SK-N-SH (cell line): ENCODE measurements at regions not wholly inside any gene's neighbourhood (a gene's known extent, or its start where the extent isn't known, plus 50 kb on each side); places are given as distances from the start of the nearest gene placed in this dataset.

ENCODE experiments used
- CTCF ChIA-PET: fragments of 300-600, 350-600 bp; formaldehyde crosslinking; extraction: SDS; loops from one replicate; lab custom pipeline; 2021; lab: Yijun Ruan, JAX
- POLR2A ChIA-PET: fragments of 350-600 bp; sonication (Branson Sonifier 250); formaldehyde crosslinking; extraction: SDS; loops from one replicate; lab custom pipeline; 2020; ENCODE audit warnings: antibody characterized with exemption, inconsistent platforms; lab: Yijun Ruan, JAX
- DNase-seq: peaks from one replicate; pipeline ENCODE4 v3.0.0; 2012
- H2AFZ ChIP-seq: fragments of 200-600 bp; sonication (generic); 2 replicates; pipeline ENCODE4 v1.8.1; 2016; ENCODE audit warnings: antibody characterized with exemption, mild to moderate bottlenecking, low read depth
- H3F3A ChIP-seq: fragments of 200-600 bp; sonication (generic); replicated peaks from 2 replicates; pipeline ENCODE3; 2016; ENCODE audit warnings: antibody characterized with exemption, mild to moderate bottlenecking; ENCODE audit not compliant: insufficient read depth
- H3K27ac ChIP-seq, 2 experiments: fragments of 200-500 bp in 1 of 2; fragments of 200-600 bp in 1 of 2; sonication (Bioruptor generic) in 1 of 2; sonication (generic), shearing (Covaris generic) in 1 of 2; 2 replicates each; pipeline versions ENCODE4 v1.5.1 to v1.6.1; 2014 to 2016; ENCODE audit warnings: low read depth in 2 of 2, inconsistent platforms in 1 of 2, low read length in 1 of 2, mild to moderate bottlenecking in 1 of 2, mixed read lengths in 1 of 2
- H3K27me3 ChIP-seq: fragments of 200-600 bp; sonication (generic), shearing (Covaris generic); 2 replicates; pipeline ENCODE4 v1.6.1; 2016; ENCODE audit warnings: mixed run types; ENCODE audit not compliant: insufficient read depth
- H3K36me3 ChIP-seq, 2 experiments: fragments of 200-500 bp in 1 of 2; fragments of 200-600 bp in 1 of 2; sonication (Bioruptor generic) in 1 of 2; sonication (generic) in 1 of 2; replicated peaks in 1 of 2; 2 replicates each; pipeline versions ENCODE3 to v1.5.1; 2014 to 2016; ENCODE audit warnings: low read length in 1 of 2, mild to moderate bottlenecking in 1 of 2; ENCODE audit not compliant: insufficient read depth in 2 of 2, control insufficient read depth in 1 of 2
- H3K4me1 ChIP-seq, 2 experiments: fragments of 200-500 bp in 1 of 2; fragments of 200-600 bp in 1 of 2; sonication (Bioruptor generic) in 1 of 2; sonication (generic), shearing (Covaris generic) in 1 of 2; 2 replicates each; pipeline versions ENCODE4 v1.5.1 to v1.6.1; 2014 to 2016; ENCODE audit warnings: low read depth in 1 of 2, low read length in 1 of 2, mixed run types in 1 of 2; ENCODE audit not compliant: insufficient read depth in 2 of 2, control insufficient read depth in 1 of 2
- H3K4me2 ChIP-seq: fragments of 200-600 bp; sonication (generic), shearing (Covaris generic); 2 replicates; pipeline ENCODE4 v1.6.1; 2017; ENCODE audit warnings: mixed run types
- H3K4me3 ChIP-seq, 2 experiments: fragments of 200-500 bp in 1 of 2; fragments of 200-600 bp in 1 of 2; sonication (Bioruptor generic) in 1 of 2; sonication (generic), shearing (Covaris generic) in 1 of 2; 2 replicates each; pipeline versions ENCODE4 v1.5.1 to v1.8.1; 2014 to 2016; ENCODE audit warnings: low read depth in 2 of 2, inconsistent platforms in 1 of 2, low read length in 1 of 2, mild to moderate bottlenecking in 1 of 2, mixed read lengths in 1 of 2, moderate library complexity in 1 of 2
- H3K79me2 ChIP-seq: fragments of 200-600 bp; sonication (generic); 2 replicates; pipeline ENCODE4 v1.8.1; 2017; ENCODE audit warnings: mild to moderate bottlenecking; ENCODE audit not compliant: insufficient read depth
- H3K9ac ChIP-seq: fragments of 200-600 bp; sonication (generic); 2 replicates; pipeline ENCODE4 v1.6.1; 2017; ENCODE audit warnings: mixed run types
- H3K9me2 ChIP-seq: fragments of 200-600 bp; sonication (generic); 2 replicates; pipeline ENCODE4 v1.6.1; 2017; ENCODE audit warnings: mixed run types
- H3K9me3 ChIP-seq: fragments of 200-600 bp; sonication (generic); 2 replicates; pipeline ENCODE4 v1.6.1; 2017; ENCODE audit warnings: mixed run types, mild to moderate bottlenecking, moderate library complexity
- H4K20me1 ChIP-seq: fragments of 200-600 bp; sonication (generic); 2 replicates; pipeline ENCODE4 v1.6.1; 2017; ENCODE audit warnings: mild to moderate bottlenecking, mixed run types; ENCODE audit not compliant: insufficient read depth
- CHD2 ChIP-seq: fragments of 150-350 bp; IDR thresholded peaks from 2 replicates; pipeline ENCODE4 v1.6.1; 2018; ENCODE audit warnings: low read length; ENCODE audit not compliant: partially characterized antibody
- CTCF ChIP-seq: fragments of 200-600 bp; sonication (generic); IDR thresholded peaks from 2 replicates; pipeline ENCODE4 v1.6.1; 2017; ENCODE audit warnings: antibody characterized with exemption, mild to moderate bottlenecking, moderate library complexity
- EZH2phosphoT487 ChIP-seq: fragments of 200-600 bp; sonication (generic); IDR thresholded peaks from 2 replicates; pipeline ENCODE4 v1.6.1; 2017; ENCODE audit warnings: low read depth, mixed run types, mild to moderate bottlenecking, antibody characterized with exemption, moderate library complexity, borderline replicate concordance
- FOSL2 ChIP-seq: IDR thresholded peaks from 2 replicates; pipeline ENCODE4 v1.4.0; 2012; ENCODE audit warnings: low read depth, mild to moderate bottlenecking, moderate library complexity, borderline replicate concordance
- FOXM1 ChIP-seq: IDR thresholded peaks from 2 replicates; pipeline ENCODE4 v1.4.0; 2012; ENCODE audit warnings: low read depth, mild to moderate bottlenecking
- GABPA ChIP-seq: IDR thresholded peaks from 2 replicates; pipeline ENCODE4 v1.4.0; 2012; ENCODE audit warnings: low read depth, mild to moderate bottlenecking
- GATA2 ChIP-seq: sonication (generic); formaldehyde crosslinking; IDR thresholded peaks from 2 replicates; pipeline ENCODE4 v1.5.0; 2020; ENCODE audit warnings: mild to moderate bottlenecking, missing genetic modification reagents
- MAX ChIP-seq: IDR thresholded peaks from 2 replicates; pipeline ENCODE4 v1.4.0; 2012; ENCODE audit warnings: low read depth
- MXI1 ChIP-seq: IDR thresholded peaks from 2 replicates; pipeline ENCODE4 v1.6.1; 2012; ENCODE audit warnings: mild to moderate bottlenecking, low read depth, low read length, improper control_type of control experiment
- NRF1 ChIP-seq: IDR thresholded peaks from 2 replicates; pipeline ENCODE4 v1.6.1; 2012; ENCODE audit warnings: low read depth, mild to moderate bottlenecking, low read length
- POLR2AphosphoS5 ChIP-seq: IDR thresholded peaks from 2 replicates; pipeline ENCODE4 v1.6.1; 2012; ENCODE audit warnings: low read depth, low read length
- RAD21 ChIP-seq: IDR thresholded peaks from 2 replicates; pipeline ENCODE4 v1.6.1; 2012; ENCODE audit warnings: mild to moderate bottlenecking, low read length
- RCOR1 ChIP-seq: fragments of 150-350 bp; IDR thresholded peaks from 2 replicates; pipeline ENCODE4 v1.6.1; 2017; ENCODE audit warnings: antibody characterized with exemption, low read length
- TAF1 ChIP-seq: IDR thresholded peaks from 2 replicates; pipeline ENCODE4 v1.6.1; 2012; ENCODE audit warnings: low read depth, mild to moderate bottlenecking, low read length, moderate library complexity, borderline replicate concordance
- YY1 ChIP-seq: IDR thresholded peaks from 2 replicates; pipeline ENCODE4 v1.4.0; 2012; ENCODE audit warnings: low read depth, mild to moderate bottlenecking
- WGBS: methylation state at CpG from one replicate; pipeline ENCODE4 v1.1.6; 2017; ENCODE audit warnings: low lambda C conversion rate; 5-methylcytosine and 5-hydroxymethylcytosine counted together
- TF ChIP-seq, protein P1 (sequence below): IDR thresholded peaks from 2 replicates; pipeline ENCODE4 v1.4.0; 2012; ENCODE audit warnings: low read depth, borderline replicate concordance
- TF ChIP-seq, protein P2 (sequence below): fragments of 150-350 bp; IDR thresholded peaks from 2 replicates; pipeline ENCODE4 v1.6.1; 2017; ENCODE audit warnings: antibody characterized with exemption, low read length, low read depth, borderline replicate concordance
- TF ChIP-seq, protein P3 (sequence below): IDR thresholded peaks from 2 replicates; pipeline ENCODE4 v1.4.0; 2012; ENCODE audit warnings: low read depth, borderline replicate concordance
- TF ChIP-seq, protein P4 (sequence below): fragments of 150-350 bp; IDR thresholded peaks from 2 replicates; pipeline ENCODE4 v1.6.1; 2016; ENCODE audit warnings: mild to moderate bottlenecking, low read depth, low read length

DNA sequence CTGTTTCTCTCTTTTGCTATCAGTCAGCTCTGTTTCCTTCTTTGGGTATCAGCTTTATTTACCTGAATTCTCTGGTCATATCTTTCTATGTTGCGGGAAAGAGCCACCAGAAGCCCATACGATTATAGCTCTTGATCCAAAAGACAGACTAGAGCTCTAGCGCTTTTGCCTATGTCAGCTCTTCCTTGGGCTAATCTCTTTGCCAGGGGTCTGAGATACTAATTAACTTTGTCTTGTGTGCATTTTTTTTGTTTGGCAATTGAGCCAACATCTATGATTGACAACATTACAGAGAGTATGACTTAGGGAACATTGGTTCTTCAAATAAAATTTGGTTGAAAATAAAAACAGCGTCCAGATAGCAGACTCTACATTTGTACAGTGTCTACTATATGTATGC is 603.0 kb downstream of the KCTD16 start:
- Histone ChIP-seq H3F3A (no peaks in the 10 kb centered on the region), H2AFZ (no peak overlapping the region), H3K9ac (no peak overlapping the region), H3K4me3 (no peak overlapping the region), H3K27me3 (no peaks in the 10 kb centered on the region), H3K9me3 (no peaks in the 10 kb centered on the region), H3K9me2 (no peaks in the 10 kb centered on the region), H3K79me2 (no peaks in the 10 kb centered on the region), H4K20me1 (no peaks in the 10 kb centered on the region), H3K36me3 (no peaks in the 10 kb centered on the region), H3K4me1 (no peaks in the 10 kb centered on the region), H3K4me2 (no peak overlapping the region), H3K27ac (no peak overlapping the region)
- TF ChIP-seq FOXM1 (no peak), GATA2 (CRISPR knock-in tag) (no peak), FOSL2 (no peak), MAX (no peak), MXI1 (no peak), CTCF (no peak), EZH2phosphoT487 (no peak), RAD21 (no peak), RCOR1 (no peak), TAF1 (no peak), GABPA (no peak), NRF1 (no peak), YY1 (no peak), CHD2 (no peak), POLR2AphosphoS5 (no peak)
- TF ChIP-seq, protein P1, sequence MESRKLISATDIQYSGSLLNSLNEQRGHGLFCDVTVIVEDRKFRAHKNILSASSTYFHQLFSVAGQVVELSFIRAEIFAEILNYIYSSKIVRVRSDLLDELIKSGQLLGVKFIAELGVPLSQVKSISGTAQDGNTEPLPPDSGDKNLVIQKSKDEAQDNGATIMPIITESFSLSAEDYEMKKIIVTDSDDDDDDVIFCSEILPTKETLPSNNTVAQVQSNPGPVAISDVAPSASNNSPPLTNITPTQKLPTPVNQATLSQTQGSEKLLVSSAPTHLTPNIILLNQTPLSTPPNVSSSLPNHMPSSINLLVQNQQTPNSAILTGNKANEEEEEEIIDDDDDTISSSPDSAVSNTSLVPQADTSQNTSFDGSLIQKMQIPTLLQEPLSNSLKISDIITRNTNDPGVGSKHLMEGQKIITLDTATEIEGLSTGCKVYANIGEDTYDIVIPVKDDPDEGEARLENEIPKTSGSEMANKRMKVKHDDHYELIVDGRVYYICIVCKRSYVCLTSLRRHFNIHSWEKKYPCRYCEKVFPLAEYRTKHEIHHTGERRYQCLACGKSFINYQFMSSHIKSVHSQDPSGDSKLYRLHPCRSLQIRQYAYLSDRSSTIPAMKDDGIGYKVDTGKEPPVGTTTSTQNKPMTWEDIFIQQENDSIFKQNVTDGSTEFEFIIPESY: no peak
- TF ChIP-seq, protein P2, sequence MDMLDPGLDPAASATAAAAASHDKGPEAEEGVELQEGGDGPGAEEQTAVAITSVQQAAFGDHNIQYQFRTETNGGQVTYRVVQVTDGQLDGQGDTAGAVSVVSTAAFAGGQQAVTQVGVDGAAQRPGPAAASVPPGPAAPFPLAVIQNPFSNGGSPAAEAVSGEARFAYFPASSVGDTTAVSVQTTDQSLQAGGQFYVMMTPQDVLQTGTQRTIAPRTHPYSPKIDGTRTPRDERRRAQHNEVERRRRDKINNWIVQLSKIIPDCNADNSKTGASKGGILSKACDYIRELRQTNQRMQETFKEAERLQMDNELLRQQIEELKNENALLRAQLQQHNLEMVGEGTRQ: no peak
- TF ChIP-seq, protein P3, sequence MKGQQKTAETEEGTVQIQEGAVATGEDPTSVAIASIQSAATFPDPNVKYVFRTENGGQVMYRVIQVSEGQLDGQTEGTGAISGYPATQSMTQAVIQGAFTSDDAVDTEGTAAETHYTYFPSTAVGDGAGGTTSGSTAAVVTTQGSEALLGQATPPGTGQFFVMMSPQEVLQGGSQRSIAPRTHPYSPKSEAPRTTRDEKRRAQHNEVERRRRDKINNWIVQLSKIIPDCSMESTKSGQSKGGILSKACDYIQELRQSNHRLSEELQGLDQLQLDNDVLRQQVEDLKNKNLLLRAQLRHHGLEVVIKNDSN: no peak
- TF ChIP-seq, protein P4, sequence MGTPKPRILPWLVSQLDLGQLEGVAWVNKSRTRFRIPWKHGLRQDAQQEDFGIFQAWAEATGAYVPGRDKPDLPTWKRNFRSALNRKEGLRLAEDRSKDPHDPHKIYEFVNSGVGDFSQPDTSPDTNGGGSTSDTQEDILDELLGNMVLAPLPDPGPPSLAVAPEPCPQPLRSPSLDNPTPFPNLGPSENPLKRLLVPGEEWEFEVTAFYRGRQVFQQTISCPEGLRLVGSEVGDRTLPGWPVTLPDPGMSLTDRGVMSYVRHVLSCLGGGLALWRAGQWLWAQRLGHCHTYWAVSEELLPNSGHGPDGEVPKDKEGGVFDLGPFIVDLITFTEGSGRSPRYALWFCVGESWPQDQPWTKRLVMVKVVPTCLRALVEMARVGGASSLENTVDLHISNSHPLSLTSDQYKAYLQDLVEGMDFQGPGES: no peak
- WGBS: 41% methylated on average over 4 of the region's 4 CpGs
- ChIA-PET POLR2A (no interaction called here), CTCF (interaction anchor here (0.8 kb wide), 1 partner anchor 398 kb away, joined by 3 read pairs; no protein-coding TSS in a partner anchor)
- DNase-seq: no peak
